Activated gamma-delta T cell (primary cell): ENCODE measurements at regions not wholly inside any gene's neighbourhood (a gene's known extent, or its start where the extent isn't known, plus 50 kb on each side); places are given as distances from the start of the nearest gene placed in this dataset.

ENCODE experiments used
- DNase-seq: peaks from one replicate; lab custom pipeline; 2025; lab: John Stamatoyannopoulos, UW

- no peak for DNase-seq
Observed at GRCh38 chr5:67373518-67373917, 176.9 kb upstream of the CD180 start.

GRCh38 chr5:67372887-67373286, 176.3 kb upstream of the CD180 start:
- DNase-seq: no peak

GRCh38 chr5:67371924-67372323, 175.3 kb upstream of the CD180 start:
- DNase-seq: no peak

GRCh38 chr5:67366691-67367395, 170.2 kb upstream of the CD180 start:
- DNase-seq: no peak

GRCh38 chr5:67366276-67366675, 169.7 kb upstream of the CD180 start:
- DNase-seq: no peak

- no peak for DNase-seq
Observed at GRCh38 chr5:67364381-67364970, 167.9 kb upstream of the CD180 start.

GRCh38 chr5:67363963-67364362, 167.4 kb upstream of the CD180 start:
- DNase-seq: no peak

- DNase-seq: no peak
Observed at GRCh38 chr5:67363180-67363709, 166.6 kb upstream of the CD180 start.

- no peak for DNase-seq
Observed at GRCh38 chr5:67361932-67362729, 165.5 kb upstream of the CD180 start.

- DNase-seq: no peak
Observed at GRCh38 chr5:67360047-67360446, 163.4 kb upstream of the CD180 start.

- no peak for DNase-seq
Observed at GRCh38 chr5:67358186-67358585, 161.6 kb upstream of the CD180 start.

- no peak for DNase-seq
Observed at GRCh38 chr5:67355120-67355713, 158.6 kb upstream of the CD180 start.

- no peak for DNase-seq
Observed at GRCh38 chr5:67353500-67354450, 157.2 kb upstream of the CD180 start.

GRCh38 chr5:67350618-67351201, 154.1 kb upstream of the CD180 start:
- DNase-seq: no peak

- DNase-seq: no peak
Observed at GRCh38 chr5:67350185-67350584, 153.6 kb upstream of the CD180 start.

GRCh38 chr5:67347821-67348220, 151.2 kb upstream of the CD180 start:
- no peak for DNase-seq

- no peak for DNase-seq
Observed at GRCh38 chr5:67346611-67347010, 150.0 kb upstream of the CD180 start.

- no peak for DNase-seq
Observed at GRCh38 chr5:67344870-67345269, 148.3 kb upstream of the CD180 start.

- DNase-seq: no peak
Observed at GRCh38 chr5:67343835-67344234, 147.2 kb upstream of the CD180 start.

GRCh38 chr5:67341478-67341877, 144.9 kb upstream of the CD180 start:
- DNase-seq: no peak

GRCh38 chr5:67339219-67339767, 142.7 kb upstream of the CD180 start:
- DNase-seq: no peak
